H9 (cell line): ENCODE measurements at regions not wholly inside any gene's neighbourhood (a gene's known extent, or its start where the extent isn't known, plus 50 kb on each side); places are given as distances from the start of the nearest gene placed in this dataset.

Source experiments
- DNase-seq: peaks from one replicate; pipeline ENCODE4 v3.0.0-alpha.2; 2017
- H2AFZ ChIP-seq: one replicate; pipeline ENCODE4 v1.6.1; 2013; ENCODE audit warnings: mild to moderate bottlenecking, low read length, control low read depth, moderate library complexity
- H2AK5ac ChIP-seq: 2 replicates; pipeline ENCODE4 v1.6.1; 2013; ENCODE audit warnings: low read length, control low read depth, mixed read lengths; ENCODE audit not compliant: insufficient read length
- H2BK120ac ChIP-seq: one replicate; pipeline ENCODE4 v1.6.1; 2013; ENCODE audit warnings: low read depth, mild to moderate bottlenecking, low read length, control low read depth, inconsistent platforms; ENCODE audit not compliant: poor library complexity, severe bottlenecking
- H2BK12ac ChIP-seq: 2 replicates; pipeline ENCODE4 v1.6.1; 2013; ENCODE audit warnings: low read length, control low read depth, mixed read lengths, low read depth; ENCODE audit not compliant: insufficient read length
- H2BK15ac ChIP-seq: 2 replicates; pipeline ENCODE4 v1.6.1; 2013; ENCODE audit warnings: low read depth, low read length, control low read depth
- H2BK20ac ChIP-seq: one replicate; pipeline ENCODE4 v1.6.1; 2013; ENCODE audit warnings: low read depth, mild to moderate bottlenecking, low read length, control low read depth, inconsistent platforms; ENCODE audit not compliant: poor library complexity, severe bottlenecking
- H2BK5ac ChIP-seq: 2 replicates; pipeline ENCODE4 v1.6.1; 2013; ENCODE audit warnings: low read length, control low read depth, mixed read lengths; ENCODE audit not compliant: insufficient read length
- H3K14ac ChIP-seq: 2 replicates; pipeline ENCODE4 v1.6.1; 2013; ENCODE audit warnings: low read length, control low read depth; ENCODE audit not compliant: insufficient read depth
- H3K18ac ChIP-seq: 2 replicates; pipeline ENCODE4 v1.6.1; 2013; ENCODE audit warnings: low read depth, mild to moderate bottlenecking, mixed read lengths, low read length, control low read depth; ENCODE audit not compliant: insufficient read length
- H3K23ac ChIP-seq: 2 replicates; pipeline ENCODE4 v1.6.1; 2013; ENCODE audit warnings: low read length, control low read depth, mixed read lengths, low read depth; ENCODE audit not compliant: insufficient read length
- H3K23me2 ChIP-seq: 2 replicates; pipeline ENCODE4 v1.6.1; 2013; ENCODE audit warnings: low read depth, mild to moderate bottlenecking, mixed read lengths, low read length, control low read depth; ENCODE audit not compliant: insufficient read length, poor library complexity, severe bottlenecking
- H3K27ac ChIP-seq: 2 replicates; pipeline ENCODE4 v1.5.1; 2013; ENCODE audit warnings: low read length, control low read depth, mixed read lengths, low read depth; ENCODE audit not compliant: insufficient read length
- H3K27me3 ChIP-seq: 2 replicates; pipeline ENCODE4 v1.6.1; 2013; ENCODE audit warnings: low read length, control low read depth, inconsistent platforms; ENCODE audit not compliant: insufficient read depth
- H3K4ac ChIP-seq: 2 replicates; pipeline ENCODE4 v1.6.1; 2013; ENCODE audit warnings: low read depth, mild to moderate bottlenecking, control low read depth, inconsistent platforms, low read length, moderate library complexity
- H3K4me1 ChIP-seq: 2 replicates; pipeline ENCODE4 v1.6.1; 2013; ENCODE audit warnings: low read length, control low read depth, inconsistent platforms; ENCODE audit not compliant: insufficient read depth
- H3K4me2 ChIP-seq: 2 replicates; pipeline ENCODE4 v1.6.1; 2013; ENCODE audit warnings: low read length, control low read depth, mixed read lengths; ENCODE audit not compliant: insufficient read length, insufficient read depth
- H3K56ac ChIP-seq: 2 replicates; pipeline ENCODE4 v1.6.1; 2013; ENCODE audit warnings: low read depth, mild to moderate bottlenecking, mixed read lengths, low read length, control low read depth; ENCODE audit not compliant: insufficient read length
- H3K79me1 ChIP-seq: 2 replicates; pipeline ENCODE4 v1.6.1; 2013; ENCODE audit warnings: low read depth, mild to moderate bottlenecking, moderate library complexity, low read length, control low read depth, inconsistent platforms; ENCODE audit not compliant: insufficient read depth, poor library complexity, severe bottlenecking
- H3K79me2 ChIP-seq: 2 replicates; pipeline ENCODE4 v1.6.1; 2013; ENCODE audit warnings: low read length, control low read depth, inconsistent platforms; ENCODE audit not compliant: insufficient read depth
- H3K9ac ChIP-seq: 2 replicates; pipeline ENCODE4 v1.6.1; 2013; ENCODE audit warnings: low read length, control low read depth, mixed read lengths; ENCODE audit not compliant: insufficient read length; ENCODE audit errors: extremely low read depth
- H3K9me3 ChIP-seq: one replicate; pipeline ENCODE4 v1.6.1; 2013; ENCODE audit warnings: low read depth, low read length, inconsistent platforms; ENCODE audit not compliant: control insufficient read depth
- H3T11ph ChIP-seq: one replicate; pipeline ENCODE4 v1.6.1; 2013; ENCODE audit warnings: mild to moderate bottlenecking, low read length, control low read depth, inconsistent platforms
- H4K20me1 ChIP-seq: one replicate; pipeline ENCODE4 v1.6.1; 2013; ENCODE audit not compliant: control insufficient read depth, insufficient read length, insufficient read depth
- H4K5ac ChIP-seq: 2 replicates; pipeline ENCODE4 v1.6.1; 2013; ENCODE audit warnings: low read depth, mild to moderate bottlenecking, mixed read lengths, low read length, control low read depth; ENCODE audit not compliant: insufficient read length
- H4K8ac ChIP-seq: replicated peaks from 2 replicates; pipeline ENCODE4 v1.6.1; 2013; ENCODE audit warnings: low read length, control low read depth, mixed read lengths, low read depth; ENCODE audit not compliant: insufficient read length
- H4K91ac ChIP-seq: 2 replicates; pipeline ENCODE4 v1.6.1; 2013; ENCODE audit warnings: low read depth, mild to moderate bottlenecking, moderate library complexity, mixed read lengths, low read length, control low read depth; ENCODE audit not compliant: insufficient read length
- H3K27ac Mint-ChIP-seq, 3 experiments: 2 replicates in 2 of 3; 3 replicates in 1 of 3; pipeline ENCODE4 v1.8.0; 2020 to 2021; ENCODE audit warnings: mixed read lengths in 3 of 3, mild to moderate bottlenecking in 1 of 3, moderate library complexity in 1 of 3
- H3K27me3 Mint-ChIP-seq: 2 replicates; pipeline ENCODE4 v1.8.0; 2021; ENCODE audit warnings: low read depth, mild to moderate bottlenecking, moderate library complexity, mixed read lengths
- H3K36me3 Mint-ChIP-seq, 3 experiments: 2 replicates in 2 of 3; 3 replicates in 1 of 3; pipeline ENCODE4 v1.8.0; 2020 to 2021; ENCODE audit warnings: low read depth in 3 of 3, mixed read lengths in 3 of 3; ENCODE audit not compliant: insufficient read depth in 1 of 3
- H3K4me1 Mint-ChIP-seq, 2 experiments: 2 replicates each; pipeline ENCODE4 v1.8.0; 2020; ENCODE audit warnings: mixed read lengths in 2 of 2
- H3K4me3 Mint-ChIP-seq, 2 experiments: 2 replicates in 1 of 2; 3 replicates in 1 of 2; pipeline ENCODE4 v1.8.0; 2020 to 2021; ENCODE audit warnings: mild to moderate bottlenecking in 2 of 2, mixed read lengths in 2 of 2, moderate library complexity in 1 of 2
- H3K9me3 Mint-ChIP-seq, 2 experiments: 2 replicates in 1 of 2; 3 replicates in 1 of 2; pipeline ENCODE4 v1.8.0; 2020; ENCODE audit warnings: mild to moderate bottlenecking in 2 of 2, mixed read lengths in 2 of 2, moderate library complexity in 1 of 2
- CTCF ChIP-seq: fragments of 200-600 bp; sonication (generic); conservative IDR thresholded peaks from 3 replicates; pipeline ENCODE4 v1.8.0; 2021; ENCODE audit warnings: antibody characterized with exemption, mild to moderate bottlenecking
- WGBS: extraction: QIAGEN DNeasy Blood & Tissue Kit; methylation state at CpG from one replicate; pipeline ENCODE4 v1.1.7; 2013; ENCODE audit warnings: missing lambda C conversion rate, low lambda C conversion rate, mixed read lengths; ENCODE audit not compliant: insufficient read length; ENCODE audit errors: extremely low coverage; 5-methylcytosine and 5-hydroxymethylcytosine counted together

- Mint-ChIP-seq H3K9me3 (peaks cover 2 to 3% of the 10 kb centered on the region in 2 experiments; a peak in 2 of 5 replicates), H3K27ac (peak overlapping the region in 1 of 3 experiments; percentile 54; a peak in 1 of 7 replicates), H3K27me3 (no peaks in the 10 kb centered on the region), H3K4me3 (no peak overlapping the region), H3K4me1 (peaks cover 10 to 12% of the 10 kb centered on the region in 2 experiments), H3K36me3 (no peaks in the 10 kb centered on the region; a peak in 1 of 7 replicates)
- Histone ChIP-seq H3K27me3 (no peaks in the 10 kb centered on the region), H2BK5ac (no peak overlapping the region), H2BK12ac (no peak overlapping the region), H3T11ph (no peak overlapping the region), H3K56ac (no peak overlapping the region), H2AFZ (no peak overlapping the region), H4K20me1 (no peaks in the 10 kb centered on the region), H2BK20ac (no peak overlapping the region), H3K23ac (no peak overlapping the region), H2AK5ac (no peak overlapping the region), H4K8ac (no peak overlapping the region), H4K91ac (no peak overlapping the region), H3K79me2 (no peaks in the 10 kb centered on the region), H3K9ac (no peak overlapping the region), H3K4ac (no peak overlapping the region), H3K4me2 (no peak overlapping the region), H3K9me3 (no peaks in the 10 kb centered on the region), H3K18ac (no peak overlapping the region), H2BK120ac (no peak overlapping the region), H3K27ac (no peak overlapping the region), H3K14ac (no peak overlapping the region), H3K23me2 (no peaks in the 10 kb centered on the region), H2BK15ac (no peak overlapping the region), H3K4me1 (peaks cover 3% of the 10 kb centered on the region; the same call in 1 of the 2 replicates), H3K79me1 (no peaks in the 10 kb centered on the region), H4K5ac (no peak overlapping the region)
- no peak for TF ChIP-seq CTCF
- no peak for DNase-seq
- WGBS = no CpG with 5 or more reads among the region's 1 CpG
Observed at GRCh38 chr2:53252115-53252514, 515.5 kb upstream of the CHAC2 start.
